ENCODE measurements at regions not wholly inside any gene's neighbourhood (a gene's known extent, or its start where the extent isn't known, plus 50 kb on each side); places are given as distances from the start of the nearest gene placed in this dataset.
"Not testable (repeated sequence)": the region's sequence is repeated elsewhere in the genome, so short reads cannot be mapped to it uniquely, and the experiment has no call there.

GRCh38 chr1:58836408-58836807 lies 52.6 kb upstream of the JUN start:
- DNase-seq (ENCODE audit: low read depth): peak; percentile 91

- DNase-seq (ENCODE audit: low read depth): no peak
These were observed 54.0 kb upstream of the JUN start for GRCh38 chr1:58837886-58838285.

GRCh38 chr1:58839147-58839795 lies 55.4 kb upstream of the JUN start:
- DNase-seq (ENCODE audit: low read depth): no peak

- peak; percentile 36 for DNase-seq (ENCODE audit: low read depth)
These were observed 56.3 kb upstream of the JUN start for GRCh38 chr1:58839846-58840835.

GRCh38 chr1:58841455-58841854 lies 57.6 kb upstream of the JUN start:
- DNase-seq (ENCODE audit: low read depth): peak; percentile 20

- no peak for DNase-seq (ENCODE audit: low read depth)
These were observed 59.1 kb upstream of the JUN start for GRCh38 chr1:58842941-58843340.

GRCh38 chr1:58844176-58844575 lies 60.3 kb upstream of the JUN start:
- DNase-seq (ENCODE audit: low read depth): peak; percentile 19

- DNase-seq (ENCODE audit: low read depth): no peak
These were observed 62.1 kb upstream of the JUN start for GRCh38 chr1:58845942-58846341.

GRCh38 chr1:58848818-58849411 lies 65.1 kb upstream of the JUN start:
- DNase-seq (ENCODE audit: low read depth): peak; percentile 96

- no peak for DNase-seq (ENCODE audit: low read depth)
These were observed 65.7 kb upstream of the JUN start for GRCh38 chr1:58849551-58849950.

GRCh38 chr1:58850636-58851035 lies 66.8 kb upstream of the JUN start:
- no peak for DNase-seq (ENCODE audit: low read depth)

GRCh38 chr1:58852731-58853485 lies 69.1 kb upstream of the JUN start:
- no peak for DNase-seq (ENCODE audit: low read depth)

GRCh38 chr1:58854576-58854975 lies 70.7 kb upstream of the JUN start:
- peak; percentile 50 for DNase-seq (ENCODE audit: low read depth)

GRCh38 chr1:58855274-58856165 lies 71.7 kb upstream of the JUN start:
- peak; percentile 12 for DNase-seq (ENCODE audit: low read depth)

- not testable (repeated sequence) for DNase-seq (ENCODE audit: low read depth)
These were observed 72.4 kb upstream of the JUN start for GRCh38 chr1:58856281-58856680.

GRCh38 chr1:58857680-58858673 lies 74.1 kb upstream of the JUN start:
- DNase-seq (ENCODE audit: low read depth): peak; percentile 85

- no peak for DNase-seq (ENCODE audit: low read depth)
These were observed 76.1 kb upstream of the JUN start for GRCh38 chr1:58859769-58860485.

GRCh38 chr1:58861076-58861475 lies 77.2 kb upstream of the JUN start:
- no peak for DNase-seq (ENCODE audit: low read depth)

GRCh38 chr1:58861506-58861905 lies 77.7 kb upstream of the JUN start:
- DNase-seq (ENCODE audit: low read depth): peak; percentile 51

All from amniotic epithelial cell (primary cell).